Endothelial cell of umbilical vein (primary cell): ENCODE measurements at regions not wholly inside any gene's neighbourhood (a gene's known extent, or its start where the extent isn't known, plus 50 kb on each side); places are given as distances from the start of the nearest gene placed in this dataset.

ENCODE experiments used
- BruUV-seq: library from RNA; stranded (reverse); fragments of 400-500 nt; replicated peaks from 2 replicates; lab custom pipeline; 2021; lab: Mats Ljungman, UMichigan
- CTCF ChIA-PET: fragments of 300-600, 350-600 bp; sonication (Branson Sonifier 250); formaldehyde crosslinking; loops from one replicate; lab custom pipeline; 2021; ENCODE audit warnings: antibody characterized with exemption, inconsistent platforms; lab: Charles Lee
- POLR2A ChIA-PET: fragments of 300-600, 350-600 bp; sonication (Branson Sonifier 250); formaldehyde crosslinking; loops from one replicate; lab custom pipeline; 2021; ENCODE audit warnings: antibody characterized with exemption, inconsistent platforms; lab: Charles Lee
- DNase-seq: peaks from one replicate; pipeline ENCODE4 v3.0.0-alpha.2; 2011; ENCODE audit warnings: low read depth, low spot score
- FAIRE-seq: peaks from 2 replicates; lab custom pipeline; 2011; peaks lifted over from hg19 to GRCh38; lab: Jason Lieb, UNC
- H2AFZ ChIP-seq: 2 replicates; pipeline ENCODE4 v1.6.0; 2012; ENCODE audit warnings: low read depth, low read length, control low read depth, inconsistent platforms
- H3K27ac ChIP-seq: 2 replicates; pipeline ENCODE4 v1.5.1; 2011; ENCODE audit warnings: low read depth, mild to moderate bottlenecking, control low read depth, low read length, moderate library complexity; ENCODE audit not compliant: insufficient read depth
- H3K27me3 ChIP-seq, 2 experiments: 2 replicates each; pipeline versions ENCODE4 v1.6.0 to v1.6.1; 2011; ENCODE audit warnings: low read length in 2 of 2, mixed read lengths in 1 of 2; ENCODE audit not compliant: control insufficient read depth in 2 of 2, insufficient read depth in 2 of 2
- H3K36me3 ChIP-seq, 2 experiments: 2 replicates in 1 of 2; 3 replicates in 1 of 2; pipeline ENCODE4 v1.5.1; 2011; ENCODE audit warnings: low read length in 2 of 2, mild to moderate bottlenecking in 1 of 2, moderate library complexity in 1 of 2; ENCODE audit not compliant: control insufficient read depth in 2 of 2, insufficient read depth in 2 of 2; ENCODE audit errors: extremely low read depth in 1 of 2
- H3K4me1 ChIP-seq: 3 replicates; pipeline ENCODE4 v1.5.1; 2011; ENCODE audit warnings: mild to moderate bottlenecking, low read length; ENCODE audit not compliant: control insufficient read depth, insufficient read depth; ENCODE audit errors: extremely low read depth
- H3K4me2 ChIP-seq: 2 replicates; pipeline ENCODE4 v1.6.1; 2011; ENCODE audit warnings: low read length, control low read depth, mixed read lengths; ENCODE audit not compliant: insufficient read depth
- H3K4me3 ChIP-seq, 3 experiments: fragments of 200-600 bp in 1 of 3; sonication (generic), shearing (Covaris generic) in 1 of 3; replicated peaks in 1 of 3; 2 replicates each; pipeline ENCODE4 v1.5.1; 2011 to 2016; ENCODE audit warnings: control low read depth in 3 of 3, low read length in 3 of 3, mild to moderate bottlenecking in 2 of 3, inconsistent platforms in 1 of 3, low read depth in 1 of 3, moderate library complexity in 1 of 3; ENCODE audit not compliant: insufficient read depth in 1 of 3
- H3K79me2 ChIP-seq: 2 replicates; pipeline ENCODE4 v1.6.0; 2012; ENCODE audit warnings: low read length, inconsistent platforms; ENCODE audit not compliant: control insufficient read depth, insufficient read depth
- H3K9ac ChIP-seq: replicated peaks from 2 replicates; pipeline ENCODE3; 2011; ENCODE audit warnings: low read length, control low read depth; ENCODE audit not compliant: insufficient read depth; ENCODE audit errors: extremely low read depth
- H3K9me1 ChIP-seq: replicated peaks from 3 replicates; pipeline ENCODE4 v1.6.0; 2011; ENCODE audit warnings: mild to moderate bottlenecking, low read length; ENCODE audit not compliant: control insufficient read depth, insufficient read depth; ENCODE audit errors: extremely low read depth
- H3K9me3 ChIP-seq: replicated peaks from 2 replicates; pipeline ENCODE4 v1.5.1; 2012; ENCODE audit warnings: low read length, inconsistent platforms; ENCODE audit not compliant: control insufficient read depth, insufficient read depth
- H4K20me1 ChIP-seq: replicated peaks from 2 replicates; pipeline ENCODE3; 2011; ENCODE audit warnings: mild to moderate bottlenecking, low read length; ENCODE audit not compliant: control insufficient read depth, insufficient read depth; ENCODE audit errors: extremely low read depth
- EZH2 ChIP-seq: IDR thresholded peaks from 2 replicates; pipeline ENCODE4 v1.6.1; 2012; ENCODE audit warnings: borderline replicate concordance, low read depth, mild to moderate bottlenecking, moderate library complexity, low read length, inconsistent platforms; ENCODE audit not compliant: severe bottlenecking
- FOS ChIP-seq: IDR thresholded peaks from 2 replicates; pipeline ENCODE4 v1.6.1; 2011; ENCODE audit warnings: mild to moderate bottlenecking, low read length, moderate library complexity, borderline replicate concordance; ENCODE audit not compliant: insufficient read depth
- GATA2 ChIP-seq: IDR thresholded peaks from 2 replicates; pipeline ENCODE4 v1.7.0; 2011; ENCODE audit warnings: low read depth, mild to moderate bottlenecking, moderate library complexity, mixed read lengths, low read length; ENCODE audit not compliant: insufficient read length, insufficient read depth
- JUN ChIP-seq: IDR thresholded peaks from 2 replicates; pipeline ENCODE4 v1.6.1; 2011; ENCODE audit warnings: borderline replicate concordance, low read depth; ENCODE audit not compliant: insufficient read length, insufficient read depth
- MYC ChIP-seq: IDR thresholded peaks from one replicate; pipeline ENCODE4 v1.6.1; 2011; ENCODE audit warnings: mild to moderate bottlenecking, low read depth, low read length
- POLR2A ChIP-seq: IDR thresholded peaks from 2 replicates; pipeline ENCODE4 v1.6.1; 2012; ENCODE audit warnings: low read depth, mild to moderate bottlenecking, control low read depth, low read length
- POLR2AphosphoS5 ChIP-seq: IDR thresholded peaks from 2 replicates; pipeline ENCODE4 v1.6.1; 2012; ENCODE audit warnings: low read depth, mild to moderate bottlenecking, control low read depth, low read length, moderate library complexity; ENCODE audit not compliant: insufficient read depth
- dilution Hi-C: fragments of 300-500 bp; cut with MboI; formaldehyde crosslinking; loops from one replicate; pipeline ENCODE4 v1.15.0; 2019; ENCODE audit warnings: low sequenced_read_pairs; ENCODE audit not compliant: extremely low pct_ligation_motif_present
- intact Hi-C: fragments of 100-400 bp; cut with micrococcal nuclease; formaldehyde crosslinking; loops from one replicate; pipeline ENCODE4 v1.10.0; 2022
- TF ChIP-seq, protein P1 (sequence below): IDR thresholded peaks from 2 replicates; pipeline ENCODE4 v1.6.1; 2011; ENCODE audit not compliant: insufficient read depth, insufficient read length
- TF ChIP-seq, protein P2 (sequence below), 2 donors: IDR thresholded peaks; 1 replicate in 1 of 2; 2 replicates in 1 of 2; pipeline ENCODE4 v1.5.1; 2011; ENCODE audit warnings: low read length in 2 of 2, mild to moderate bottlenecking in 2 of 2, moderate library complexity in 2 of 2, control low read depth in 1 of 2, inconsistent platforms in 1 of 2, low read depth in 1 of 2; ENCODE audit not compliant: insufficient read depth in 1 of 2; ENCODE audit errors: extremely low read depth in 1 of 2

DNA sequence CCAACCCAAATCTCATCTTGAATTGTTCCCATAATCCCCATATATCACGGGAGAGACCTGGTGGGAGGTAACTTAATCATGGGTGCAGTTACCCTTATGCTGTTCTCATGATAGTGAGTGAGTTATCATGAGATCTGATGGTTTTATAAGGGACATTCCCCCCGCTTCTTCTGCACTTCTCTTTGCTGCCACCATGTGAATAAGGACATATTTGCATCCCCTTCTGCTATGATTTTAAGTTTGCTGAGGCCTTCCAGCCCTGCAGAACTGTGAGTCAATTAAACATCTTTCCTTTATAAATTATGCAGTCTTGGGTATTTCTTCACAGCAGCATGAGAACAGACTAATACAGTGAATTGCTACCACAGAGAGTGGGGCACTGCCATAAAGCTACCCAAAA, 179.1 kb downstream of the LRIG3 start:
- FAIRE-seq: no peak
- intact Hi-C loops: no loop called here

More for the DNA sequence above, 179.1 kb downstream of the LRIG3 start:
- ChIA-PET POLR2A (no interaction called here), CTCF (no interaction called here)
- no TSS peak for BruUV-seq
- Histone ChIP-seq H3K4me1 (no peaks in the 10 kb centered on the region), H4K20me1 (no peaks in the 10 kb centered on the region), H3K9ac (no peak overlapping the region), H3K27me3 (peaks cover 0 to 2% of the 10 kb centered on the region in 2 experiments), H2AFZ (no peak overlapping the region), H3K4me2 (no peak overlapping the region), H3K36me3 (no peaks in the 10 kb centered on the region), H3K4me3 (no peak overlapping the region), H3K9me3 (no peaks in the 10 kb centered on the region), H3K27ac (no peak overlapping the region), H3K9me1 (no peaks in the 10 kb centered on the region), H3K79me2 (no peaks in the 10 kb centered on the region)
- dilution Hi-C loops: no loop called here
- DNase-seq: no peak
- TF ChIP-seq GATA2 (no peak), POLR2AphosphoS5 (no peak), FOS (no peak), MYC (no peak), JUN (no peak), EZH2 (no peak), POLR2A (no peak)
- TF ChIP-seq, protein P1, sequence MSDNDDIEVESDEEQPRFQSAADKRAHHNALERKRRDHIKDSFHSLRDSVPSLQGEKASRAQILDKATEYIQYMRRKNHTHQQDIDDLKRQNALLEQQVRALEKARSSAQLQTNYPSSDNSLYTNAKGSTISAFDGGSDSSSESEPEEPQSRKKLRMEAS: no peak
- TF ChIP-seq, protein P2, sequence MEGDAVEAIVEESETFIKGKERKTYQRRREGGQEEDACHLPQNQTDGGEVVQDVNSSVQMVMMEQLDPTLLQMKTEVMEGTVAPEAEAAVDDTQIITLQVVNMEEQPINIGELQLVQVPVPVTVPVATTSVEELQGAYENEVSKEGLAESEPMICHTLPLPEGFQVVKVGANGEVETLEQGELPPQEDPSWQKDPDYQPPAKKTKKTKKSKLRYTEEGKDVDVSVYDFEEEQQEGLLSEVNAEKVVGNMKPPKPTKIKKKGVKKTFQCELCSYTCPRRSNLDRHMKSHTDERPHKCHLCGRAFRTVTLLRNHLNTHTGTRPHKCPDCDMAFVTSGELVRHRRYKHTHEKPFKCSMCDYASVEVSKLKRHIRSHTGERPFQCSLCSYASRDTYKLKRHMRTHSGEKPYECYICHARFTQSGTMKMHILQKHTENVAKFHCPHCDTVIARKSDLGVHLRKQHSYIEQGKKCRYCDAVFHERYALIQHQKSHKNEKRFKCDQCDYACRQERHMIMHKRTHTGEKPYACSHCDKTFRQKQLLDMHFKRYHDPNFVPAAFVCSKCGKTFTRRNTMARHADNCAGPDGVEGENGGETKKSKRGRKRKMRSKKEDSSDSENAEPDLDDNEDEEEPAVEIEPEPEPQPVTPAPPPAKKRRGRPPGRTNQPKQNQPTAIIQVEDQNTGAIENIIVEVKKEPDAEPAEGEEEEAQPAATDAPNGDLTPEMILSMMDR (IDR thresholded peaks at IDR 0.05; ENCODE audit: extremely low read depth in 1 of 2, insufficient read depth in 1 of 2, low read depth in 1 of 2, low read length in 2 of 2): no peak
